MM.1S (cell line): ENCODE measurements at regions not wholly inside any gene's neighbourhood (a gene's known extent, or its start where the extent isn't known, plus 50 kb on each side); places are given as distances from the start of the nearest gene placed in this dataset.

Source experiments
- DNase-seq: peaks from one replicate; pipeline ENCODE4 v3.0.0-alpha.2; 2015
- H2AFZ ChIP-seq: fragments of 300-600 bp; sonication (generic); 2 replicates; pipeline ENCODE4 v1.6.0; 2016; ENCODE audit warnings: antibody characterized with exemption, low read length
- H3F3A ChIP-seq: fragments of 300-600 bp; sonication (generic); 2 replicates; pipeline ENCODE4 v1.6.1; 2016; ENCODE audit warnings: mild to moderate bottlenecking, antibody characterized with exemption, low read length, moderate library complexity, mixed read lengths; ENCODE audit not compliant: insufficient read depth
- H3K27ac ChIP-seq: fragments of 300-600 bp; sonication (generic); 2 replicates; pipeline ENCODE4 v1.5.1; 2016; ENCODE audit warnings: mild to moderate bottlenecking, low read length
- H3K27me3 ChIP-seq: fragments of 300-600 bp; sonication (generic); replicated peaks from 2 replicates; pipeline ENCODE4 v1.6.0; 2016; ENCODE audit warnings: low read length; ENCODE audit not compliant: insufficient read depth
- H3K36me3 ChIP-seq: fragments of 300-600 bp; sonication (generic); replicated peaks from 2 replicates; pipeline ENCODE4 v1.6.1; 2016; ENCODE audit warnings: mild to moderate bottlenecking, low read length, mixed read lengths; ENCODE audit not compliant: insufficient read depth
- H3K4me1 ChIP-seq: fragments of 300-600 bp; sonication (generic); 2 replicates; pipeline ENCODE4 v1.6.1; 2016; ENCODE audit warnings: low read length, mixed read lengths
- H3K4me2 ChIP-seq: fragments of 300-600 bp; sonication (generic); 2 replicates; pipeline ENCODE4 v1.6.0; 2016; ENCODE audit warnings: low read depth, low read length
- H3K4me3 ChIP-seq: fragments of 300-600 bp; sonication (generic); 2 replicates; pipeline ENCODE4 v1.5.1; 2016; ENCODE audit warnings: low read length, mixed read lengths
- H3K79me2 ChIP-seq: fragments of 300-600 bp; sonication (generic); 2 replicates; pipeline ENCODE4 v1.6.1; 2016; ENCODE audit warnings: mixed run types, low read length, mixed read lengths
- H3K9ac ChIP-seq: fragments of 300-600 bp; sonication (generic); 2 replicates; pipeline ENCODE4 v1.6.1; 2016; ENCODE audit warnings: low read length, mixed read lengths
- H3K9me2 ChIP-seq: fragments of 300-600 bp; sonication (generic); replicated peaks from 2 replicates; pipeline ENCODE4 v1.6.1; 2016; ENCODE audit warnings: mild to moderate bottlenecking, low read length, mixed read lengths; ENCODE audit not compliant: insufficient read depth
- H3K9me3 ChIP-seq: fragments of 300-600 bp; sonication (generic); replicated peaks from 2 replicates; pipeline ENCODE4 v1.6.1; 2016; ENCODE audit warnings: mild to moderate bottlenecking, low read length, mixed read lengths; ENCODE audit not compliant: insufficient read depth
- H4K20me1 ChIP-seq: fragments of 300-600 bp; sonication (generic); 2 replicates; pipeline ENCODE4 v1.6.1; 2016; ENCODE audit warnings: mild to moderate bottlenecking, low read length, moderate library complexity, mixed read lengths; ENCODE audit not compliant: insufficient read depth
- CTCF ChIP-seq: fragments of 300-600 bp; sonication (generic); IDR thresholded peaks from 2 replicates; pipeline ENCODE4 v1.5.1; 2016; ENCODE audit warnings: antibody characterized with exemption, low read length, mixed read lengths
- EZH2 ChIP-seq: fragments of 300-600 bp; sonication (generic); optimal IDR thresholded peaks from 2 replicates; pipeline ENCODE3; 2017; ENCODE audit warnings: low read depth, mild to moderate bottlenecking, antibody characterized with exemption, low read length, mixed read lengths
- EZH2phosphoT487 ChIP-seq: fragments of 300-600 bp; sonication (generic); IDR thresholded peaks from 2 replicates; pipeline ENCODE4 v1.6.1; 2018; ENCODE audit warnings: antibody characterized with exemption, low read length

- H2AFZ ChIP-seq, result no peak overlapping the region
- no peaks in the 10 kb centered on the region for H3K79me2 ChIP-seq
- no peaks in the 10 kb centered on the region for H3K9me2 ChIP-seq
- no peak overlapping the region for H3K27ac ChIP-seq
- no peaks in the 10 kb centered on the region for H3K9me3 ChIP-seq
- no peaks in the 10 kb centered on the region for H3K27me3 ChIP-seq
- no peaks in the 10 kb centered on the region for H3K36me3 ChIP-seq
- H3K4me1 ChIP-seq, result no peaks in the 10 kb centered on the region
- no peak overlapping the region for H3K4me2 ChIP-seq
- no peak overlapping the region for H3K4me3 ChIP-seq
- TF ChIP-seq EZH2phosphoT487, result no peak
- no peak for TF ChIP-seq CTCF
- no peak for TF ChIP-seq EZH2
- no peak overlapping the region for H3K9ac ChIP-seq
- DNase-seq, result no peak
- no peaks in the 10 kb centered on the region for H4K20me1 ChIP-seq
- no peaks in the 10 kb centered on the region for H3F3A ChIP-seq
These were observed 153.2 kb upstream of the FRMD4B start for GRCh38 chr3:69539134-69539533.

DNA sequence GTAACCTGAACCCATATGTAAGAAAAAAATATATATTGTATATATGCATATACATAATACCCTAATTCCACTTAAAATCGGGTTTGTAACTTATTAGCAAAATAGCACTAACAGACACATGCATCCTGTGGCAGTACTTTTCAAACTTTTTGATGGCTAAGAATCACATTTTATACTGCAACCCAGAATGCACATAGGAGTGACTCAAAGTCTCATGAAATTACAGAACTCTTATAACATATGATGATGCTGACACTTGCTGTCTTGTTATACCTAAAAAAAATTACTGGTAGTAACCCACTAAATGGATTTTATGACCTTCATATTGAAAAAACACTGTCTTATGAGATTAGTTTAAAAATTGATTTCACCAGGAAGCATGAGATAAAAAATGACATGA, 152.4 kb upstream of the FRMD4B start:
- Histone ChIP-seq H3K9me3 (no peaks in the 10 kb centered on the region), H3F3A (no peaks in the 10 kb centered on the region), H3K79me2 (no peaks in the 10 kb centered on the region), H4K20me1 (no peaks in the 10 kb centered on the region), H3K36me3 (no peaks in the 10 kb centered on the region), H2AFZ (no peak overlapping the region), H3K9ac (no peak overlapping the region), H3K4me2 (no peak overlapping the region), H3K4me3 (no peak overlapping the region), H3K4me1 (no peaks in the 10 kb centered on the region), H3K27ac (no peak overlapping the region), H3K9me2 (no peaks in the 10 kb centered on the region), H3K27me3 (no peaks in the 10 kb centered on the region)
- no peak for TF ChIP-seq CTCF
- TF ChIP-seq EZH2, result no peak
- no peak for TF ChIP-seq EZH2phosphoT487
- no peak for DNase-seq

DNA sequence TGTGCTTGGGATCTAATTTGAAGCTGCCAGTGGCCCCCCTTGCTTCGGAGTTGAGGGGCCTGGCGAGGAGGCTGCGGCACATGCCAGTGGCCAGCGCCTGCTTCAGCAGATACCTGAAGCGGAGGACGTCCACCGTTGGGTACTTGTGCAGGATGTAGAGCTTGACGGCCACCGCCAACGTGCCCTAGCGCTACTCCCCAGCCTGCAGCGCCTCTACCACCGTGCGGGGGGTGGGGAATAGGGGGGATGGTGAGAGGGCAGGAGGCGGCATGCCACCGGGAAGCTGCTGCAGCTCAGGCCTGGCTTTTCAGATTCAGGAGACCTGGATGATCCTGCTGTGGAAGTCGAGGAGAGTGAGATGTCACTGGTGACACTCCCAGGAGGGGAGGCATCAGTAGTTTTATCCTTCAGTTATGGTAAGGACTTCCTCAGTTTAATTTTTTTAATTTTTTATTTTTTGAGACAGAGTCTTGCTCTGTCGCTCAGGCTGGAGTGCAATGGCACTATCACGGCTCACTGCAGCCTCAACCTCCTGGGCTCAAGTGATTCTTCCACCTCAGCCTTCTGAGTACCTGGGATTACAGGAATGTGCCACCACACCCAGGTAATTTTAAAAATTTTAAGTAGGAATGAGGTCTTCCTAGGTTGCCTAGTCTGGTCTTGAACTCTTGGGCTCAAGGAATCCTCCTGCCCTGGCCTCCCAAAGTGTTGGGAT, 150.6 kb upstream of the FRMD4B start:
- no peak overlapping the region for H3K4me2 ChIP-seq
- H2AFZ ChIP-seq, result no peak overlapping the region
- H3K9ac ChIP-seq, result no peak overlapping the region
- H3K79me2 ChIP-seq, result no peaks in the 10 kb centered on the region
- no peak overlapping the region for H3K27ac ChIP-seq
- no peaks in the 10 kb centered on the region for H3K4me1 ChIP-seq
- H3F3A ChIP-seq, result no peaks in the 10 kb centered on the region
- H3K27me3 ChIP-seq, result no peaks in the 10 kb centered on the region
- no peaks in the 10 kb centered on the region for H3K36me3 ChIP-seq
- no peak for DNase-seq
- TF ChIP-seq EZH2phosphoT487 (no peak), EZH2 (no peak), CTCF (no peak)
- no peaks in the 10 kb centered on the region for H3K9me2 ChIP-seq
- H3K4me3 ChIP-seq, result no peak overlapping the region
- H3K9me3 ChIP-seq, result no peaks in the 10 kb centered on the region
- no peaks in the 10 kb centered on the region for H4K20me1 ChIP-seq
